ENCODE measurements at regions not wholly inside any gene's neighbourhood (a gene's known extent, or its start where the extent isn't known, plus 50 kb on each side); places are given as distances from the start of the nearest gene placed in this dataset.
"Not testable (repeated sequence)": the region's sequence is repeated elsewhere in the genome, so short reads cannot be mapped to it uniquely, and the experiment has no call there.

DNA sequence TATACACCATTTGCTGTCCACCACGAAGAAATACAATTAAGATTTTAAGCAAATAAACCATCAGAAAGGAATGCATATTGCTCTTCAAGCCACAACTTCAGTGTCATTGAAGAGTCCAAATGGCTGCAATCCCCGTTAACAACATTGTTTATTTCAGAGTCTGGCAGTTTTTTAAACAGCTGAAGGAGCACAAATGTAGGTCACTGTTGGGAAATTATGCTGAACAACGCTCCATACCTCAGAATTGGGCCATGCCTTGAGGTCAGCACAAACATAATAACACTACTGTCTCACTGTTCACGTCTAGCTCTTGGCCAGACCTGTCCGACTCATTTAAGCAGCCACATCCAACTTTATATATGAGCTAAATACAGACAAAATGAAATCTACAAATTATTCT is 453.9 kb upstream of the GHITM start:
- intact Hi-C loops (cut with DNase I) = no loop called here
- no peak for DNase-seq (ENCODE audit: low spot score)

DNA sequence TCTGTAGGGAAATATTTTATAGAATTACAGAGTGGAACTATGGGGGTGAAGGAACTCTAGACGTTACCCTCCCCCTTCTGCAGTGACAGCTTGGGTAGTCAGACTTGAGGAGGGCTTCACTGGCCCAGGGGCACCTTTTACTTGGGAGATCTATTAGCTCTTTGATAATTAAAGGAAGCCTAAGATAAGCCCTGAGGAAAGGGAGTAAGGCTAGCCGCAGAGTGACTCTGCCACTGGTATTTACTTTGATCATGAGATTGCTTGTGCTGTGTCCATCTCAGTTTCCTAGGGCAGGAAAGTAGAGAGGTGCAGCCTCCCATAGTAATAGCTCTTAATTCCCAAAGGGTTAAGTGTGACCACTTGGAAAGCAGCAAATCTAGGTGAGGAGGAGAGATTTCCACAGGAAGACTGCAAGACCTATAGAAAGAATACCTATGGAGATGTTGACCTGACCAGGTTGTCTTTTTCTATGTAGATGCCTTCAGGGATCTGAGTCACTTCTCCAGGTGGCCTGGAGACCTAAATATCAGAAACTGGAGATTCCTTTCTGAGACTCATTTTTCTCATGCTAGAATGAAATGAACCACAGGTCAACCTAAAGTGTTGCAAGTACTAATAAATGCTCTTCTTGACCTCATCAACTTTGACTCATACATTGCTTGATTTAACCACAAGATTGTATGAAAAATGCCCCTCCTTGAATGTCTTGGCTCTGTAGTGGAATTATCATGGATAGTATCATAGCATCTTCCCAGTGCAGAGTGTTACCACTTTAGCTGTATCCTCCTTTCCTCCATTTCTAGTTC is 447.3 kb upstream of the GHITM start:
- intact Hi-C loops (cut with DNase I) = no loop called here
- DNase-seq (ENCODE audit: low spot score) = no peak

DNA sequence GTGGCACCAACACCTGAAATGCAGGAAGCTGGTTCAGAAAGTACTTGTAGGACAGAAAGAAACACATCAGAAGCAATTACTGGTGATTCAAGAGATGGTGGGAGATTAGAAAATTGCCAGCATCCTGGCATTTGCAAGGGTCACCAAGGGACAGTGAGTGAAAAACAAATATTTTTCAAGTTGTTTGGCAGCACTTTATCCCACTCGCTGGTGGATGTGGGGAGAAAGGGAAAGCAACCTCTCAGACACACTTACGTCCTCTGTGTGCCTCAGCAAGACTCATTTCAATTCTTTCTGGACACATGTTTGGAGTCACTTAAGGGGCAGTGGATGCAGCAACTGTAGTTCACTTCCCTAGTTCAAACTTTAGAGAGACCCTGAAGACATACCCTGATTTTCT is 440.4 kb upstream of the GHITM start:
- DNase-seq (ENCODE audit: low spot score) = no peak
- intact Hi-C loops (cut with DNase I) = no loop called here

DNA sequence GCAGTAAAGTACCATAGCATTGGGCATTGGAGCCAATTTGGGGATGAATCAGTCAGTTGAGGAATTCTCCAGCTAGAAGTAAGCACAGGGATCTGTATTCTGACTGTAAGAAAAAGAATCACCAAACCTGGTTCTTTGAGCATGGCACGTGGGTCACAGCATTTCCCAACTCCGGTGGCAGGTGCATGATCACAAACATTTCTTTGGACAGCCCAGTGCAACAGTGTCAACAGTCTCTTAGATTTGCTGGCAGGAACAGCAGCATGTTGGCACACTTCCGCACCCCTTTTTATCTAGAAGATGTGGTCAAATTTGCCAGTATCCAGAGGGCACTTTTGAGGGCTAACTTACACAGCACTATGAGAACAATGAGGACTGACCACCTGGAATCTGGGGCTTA is 437.5 kb upstream of the GHITM start:
- intact Hi-C loops (cut with DNase I) = no loop called here
- DNase-seq (ENCODE audit: low spot score) = no peak

DNA sequence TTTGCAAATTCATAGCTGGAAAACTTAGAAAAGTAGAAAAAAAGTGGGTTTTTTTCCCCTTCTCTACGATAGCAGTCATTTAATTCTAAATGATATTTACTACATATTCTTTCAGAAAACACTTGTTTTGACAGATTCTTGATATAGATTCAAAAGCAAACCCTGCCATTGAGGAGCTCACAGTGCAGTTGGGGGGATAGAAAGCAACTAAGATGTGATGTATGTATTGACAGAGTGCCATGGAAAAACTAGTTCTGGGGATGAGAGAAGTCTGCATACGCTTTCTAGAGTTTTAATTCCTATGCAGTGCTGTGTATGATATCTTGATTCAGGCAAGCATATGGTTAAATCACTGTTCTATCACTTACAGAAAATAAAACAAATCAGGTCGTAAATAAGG is 436.6 kb upstream of the GHITM start:
- intact Hi-C loops (cut with DNase I) = no loop called here
- DNase-seq (ENCODE audit: low spot score) = no peak

DNA sequence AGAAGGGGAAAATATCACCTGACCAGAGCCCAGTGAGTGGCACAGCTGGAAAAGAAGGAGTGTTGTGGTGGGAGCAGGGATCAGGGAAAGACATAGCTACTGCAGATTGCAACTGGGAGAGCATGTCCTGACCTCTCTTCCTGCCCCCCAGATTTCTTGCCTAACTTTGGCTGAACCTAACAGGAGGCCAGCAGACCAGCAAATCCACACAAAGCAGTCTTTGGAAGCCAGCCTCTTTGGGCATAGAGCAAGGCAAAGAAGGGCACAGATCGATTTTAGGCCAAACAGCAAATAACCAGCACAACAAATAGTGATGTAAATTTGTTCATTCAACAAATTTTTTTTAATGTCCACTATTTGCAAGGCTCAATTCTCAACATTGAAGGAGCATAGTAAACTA is 433.2 kb upstream of the GHITM start:
- no peak for DNase-seq (ENCODE audit: low spot score)
- intact Hi-C loops (cut with DNase I) = no loop called here

DNA sequence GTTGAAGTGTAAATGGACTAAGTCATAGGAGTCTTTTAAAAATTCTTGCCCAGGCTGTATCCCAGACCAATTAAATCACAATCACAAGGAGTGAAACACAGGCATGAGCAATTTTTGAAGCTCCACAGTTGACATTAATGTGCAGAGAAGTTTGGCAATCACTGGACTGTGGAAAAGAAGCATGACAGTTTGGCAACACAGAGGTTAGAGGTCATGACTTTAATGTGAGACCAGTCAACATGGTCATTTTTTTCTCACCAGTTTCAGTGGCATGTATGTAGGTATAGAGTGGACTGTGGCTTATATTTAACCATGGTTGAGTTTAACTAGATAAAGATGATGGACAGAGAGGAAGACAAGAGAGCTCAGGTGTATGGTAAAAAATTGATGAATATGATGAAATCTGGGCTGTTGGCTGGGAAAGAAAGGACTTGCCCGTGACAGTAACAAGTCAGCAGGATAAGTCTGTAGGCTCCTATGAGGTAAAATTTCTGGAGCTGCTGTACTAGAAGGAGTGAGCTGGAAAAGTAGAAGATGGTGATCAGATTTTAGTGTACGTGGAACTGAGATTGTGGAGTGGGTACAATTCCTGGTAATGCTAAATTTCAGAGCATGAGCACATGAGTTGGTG is 432.2 kb upstream of the GHITM start:
- DNase-seq (ENCODE audit: low spot score) = no peak
- intact Hi-C loops (cut with DNase I) = no loop called here

DNA sequence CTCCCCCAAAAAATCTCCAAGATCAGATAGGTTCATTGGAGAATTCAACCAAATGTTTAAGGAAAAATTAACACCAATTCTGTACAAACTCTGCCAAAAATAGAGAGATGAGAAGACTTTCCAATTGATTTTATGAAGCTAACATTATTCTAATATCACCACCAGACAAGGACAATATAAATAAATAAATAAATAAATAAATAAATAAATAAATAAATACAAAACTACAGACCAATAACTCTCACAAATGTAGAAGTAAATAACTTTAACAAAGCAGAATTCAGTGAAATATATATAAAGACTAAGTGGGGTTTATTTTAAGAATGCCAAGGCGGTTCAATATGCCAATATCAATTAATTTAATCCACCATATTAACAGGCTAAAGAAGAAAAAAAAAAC is 425.9 kb upstream of the GHITM start:
- DNase-seq (ENCODE audit: low spot score) = no peak
- intact Hi-C loops (cut with DNase I) = no loop called here

DNA sequence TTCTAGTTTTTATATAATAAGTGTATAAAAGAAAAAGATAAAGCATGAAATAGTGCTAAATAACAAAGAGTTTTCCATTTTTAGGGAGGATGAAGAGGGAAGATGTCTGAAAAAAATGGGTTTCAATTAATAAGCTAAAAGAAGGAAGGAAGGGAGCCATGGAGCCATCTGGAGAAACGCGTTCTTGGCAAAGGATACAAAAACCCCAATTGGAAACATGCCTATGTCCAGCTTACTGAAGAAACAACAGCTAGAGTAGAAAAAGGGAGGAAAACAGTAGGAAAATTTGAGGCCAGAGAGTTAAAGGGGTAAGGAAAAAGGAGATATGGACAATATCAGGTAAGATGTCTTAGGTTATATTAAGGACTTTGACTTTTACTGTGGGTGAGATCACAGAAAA is 416.2 kb upstream of the GHITM start:
- DNase-seq (ENCODE audit: low spot score) = no peak
- intact Hi-C loops (cut with DNase I) = no loop called here

DNA sequence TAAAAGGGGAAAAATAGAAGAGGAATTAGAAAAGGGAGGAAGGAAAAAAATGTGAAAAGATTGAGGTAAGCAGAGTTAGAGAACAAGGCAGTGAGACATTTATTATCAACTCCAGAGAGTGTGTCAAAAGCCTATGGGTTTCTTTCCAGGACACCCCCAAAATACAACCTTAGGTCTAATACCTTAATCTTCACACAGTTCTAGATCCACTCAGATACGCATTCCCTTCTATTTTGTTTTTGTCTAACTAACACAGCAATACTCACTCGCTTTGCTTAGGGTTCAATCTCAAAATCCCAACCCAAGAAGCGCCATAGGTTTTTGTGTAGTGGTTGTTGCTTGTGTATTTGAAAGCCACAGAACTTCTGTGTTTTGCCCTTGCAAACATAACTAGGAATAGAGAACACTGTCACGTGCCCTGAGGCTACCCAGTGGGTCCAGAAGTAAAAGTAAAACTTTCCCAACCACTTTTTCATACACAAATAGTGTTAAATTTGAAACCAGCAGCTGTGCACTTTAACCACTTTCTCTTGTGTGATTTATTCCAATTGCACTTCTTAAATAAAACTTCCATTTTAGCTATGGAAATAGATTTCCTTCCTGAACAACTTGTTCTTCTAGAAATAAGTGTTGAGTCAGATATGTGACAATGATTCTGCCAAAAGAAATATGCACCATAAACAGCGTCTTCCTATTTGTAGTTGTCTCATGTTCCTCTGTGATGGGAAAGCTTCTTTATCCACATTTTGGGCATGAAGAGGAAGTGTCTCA is 414.7 kb upstream of the GHITM start:
- no peak for DNase-seq (ENCODE audit: low spot score)
- intact Hi-C loops (cut with DNase I) = no loop called here

DNA sequence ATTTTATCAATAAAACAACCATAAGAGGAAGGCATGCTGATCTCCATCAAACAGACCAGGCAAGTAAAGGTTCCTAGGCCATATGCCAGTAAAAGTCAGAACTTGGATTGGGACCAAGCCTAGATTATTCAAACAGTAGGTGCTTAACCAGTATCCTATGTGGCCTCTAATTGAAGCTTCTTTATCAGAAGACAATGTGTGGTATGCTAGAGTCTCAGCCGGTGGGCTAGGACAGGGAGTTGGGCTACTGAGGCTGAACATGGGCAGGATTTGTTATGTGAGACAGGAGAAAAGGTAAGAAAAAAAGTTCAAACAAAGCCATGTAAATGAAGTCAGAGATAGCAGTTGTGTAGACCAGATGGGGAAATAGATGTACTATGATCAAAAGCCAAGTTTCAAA is 413.7 kb upstream of the GHITM start:
- intact Hi-C loops (cut with DNase I) = no loop called here
- no peak for DNase-seq (ENCODE audit: low spot score)

DNA sequence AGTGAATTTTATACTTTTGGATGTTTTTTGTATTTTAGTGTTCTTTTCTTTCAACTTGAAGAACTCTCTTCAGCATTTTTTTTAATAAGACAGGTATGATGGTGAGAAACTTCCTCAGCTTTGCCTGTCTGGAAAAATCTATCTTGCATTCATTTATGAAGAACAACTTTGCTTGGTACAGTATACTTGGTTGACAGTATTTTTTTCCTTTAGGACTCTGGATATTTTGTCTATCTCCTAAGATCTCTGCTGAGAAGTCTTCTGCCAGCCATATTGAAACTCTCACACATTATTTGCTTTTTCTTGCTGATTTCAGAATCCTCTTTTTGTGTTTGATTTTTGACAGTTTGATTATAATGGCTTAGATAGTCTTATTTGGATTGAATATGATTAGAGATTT is 405.0 kb upstream of the GHITM start:
- intact Hi-C loops (cut with DNase I) = no loop called here
- DNase-seq (ENCODE audit: low spot score) = no peak

DNA sequence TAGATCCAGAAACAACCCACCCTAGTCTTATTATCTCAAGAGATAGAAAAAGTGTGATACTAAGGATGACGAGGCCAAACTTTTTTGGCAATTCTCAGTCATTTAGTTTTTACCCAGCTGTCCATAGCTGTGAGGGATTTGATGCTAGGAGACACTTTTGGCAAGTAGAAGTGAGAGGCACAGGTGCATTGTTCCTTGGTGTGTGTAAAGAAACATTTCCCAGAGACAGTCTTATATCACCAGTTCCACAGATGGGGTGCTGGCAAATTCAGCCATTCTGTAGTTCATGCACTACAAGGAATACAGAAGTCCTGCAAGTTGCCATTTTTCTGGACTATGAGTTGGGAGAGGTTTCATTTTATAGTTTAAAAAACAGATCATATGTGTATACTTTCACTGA is 403.3 kb upstream of the GHITM start:
- DNase-seq (ENCODE audit: low spot score) = no peak
- intact Hi-C loops (cut with DNase I) = no loop called here

DNA sequence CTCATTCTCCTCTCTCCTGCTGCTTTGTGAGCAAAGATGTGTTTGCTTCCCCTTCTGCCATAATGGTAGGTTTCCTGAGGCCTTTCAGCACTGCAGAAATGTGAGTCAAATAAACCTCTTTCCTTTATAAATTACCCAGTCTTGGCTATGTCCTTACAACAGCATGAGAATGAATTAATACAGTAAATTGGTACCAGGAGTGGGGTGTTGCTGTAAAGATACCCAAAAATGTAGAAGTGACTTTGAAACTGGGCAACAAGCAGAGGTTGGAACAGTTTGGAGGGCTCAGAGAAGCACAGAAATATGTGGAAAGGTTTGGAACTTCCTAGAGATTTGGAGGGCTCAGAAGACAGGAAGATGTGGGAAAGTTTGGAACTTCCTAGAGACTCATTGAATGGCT is 388.7 kb upstream of the GHITM start:
- no peak for DNase-seq (ENCODE audit: low spot score)
- intact Hi-C loops (cut with DNase I) = no loop called here

DNA sequence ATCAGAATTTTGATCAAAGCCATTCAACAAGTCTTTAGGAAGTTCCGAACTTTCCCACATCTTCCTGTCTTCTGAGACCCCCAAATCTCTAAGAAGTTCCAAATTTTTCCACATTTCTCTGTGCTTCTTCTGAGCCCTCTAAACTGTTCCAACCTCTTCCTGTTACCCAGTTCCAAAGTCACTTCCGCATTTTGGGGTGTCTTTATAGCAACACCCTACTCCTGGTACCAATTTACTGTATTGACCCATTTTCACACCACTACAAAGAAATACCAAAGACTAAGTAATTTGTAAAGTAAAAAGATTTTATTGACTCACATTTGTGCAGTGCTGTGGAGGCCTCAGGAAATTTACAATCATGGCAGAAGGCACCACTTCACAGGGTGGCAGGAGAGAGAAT is 385.8 kb upstream of the GHITM start:
- no peak for DNase-seq (ENCODE audit: low spot score)
- intact Hi-C loops (cut with DNase I) = no loop called here

DNA sequence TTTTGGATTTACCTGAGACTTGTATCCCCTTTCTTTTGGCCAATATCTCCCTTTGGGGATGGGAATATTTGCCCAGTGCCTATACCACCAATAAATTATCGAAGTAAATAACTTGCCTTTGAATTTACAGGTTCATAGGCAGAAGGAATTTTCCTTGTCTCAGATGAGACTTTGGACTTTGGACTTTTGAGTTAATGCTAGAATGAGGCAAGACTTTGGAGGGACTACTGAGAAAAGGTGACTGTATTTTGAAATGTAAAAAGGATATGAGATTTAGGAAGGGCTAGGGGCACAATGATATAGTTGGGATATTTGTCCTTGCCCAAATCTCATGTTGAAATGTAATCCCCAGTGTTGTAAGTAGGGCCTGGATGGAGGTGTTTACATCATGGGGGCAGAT is 384.5 kb upstream of the GHITM start:
- DNase-seq (ENCODE audit: low spot score) = no peak
- intact Hi-C loops (cut with DNase I) = no loop called here

DNA sequence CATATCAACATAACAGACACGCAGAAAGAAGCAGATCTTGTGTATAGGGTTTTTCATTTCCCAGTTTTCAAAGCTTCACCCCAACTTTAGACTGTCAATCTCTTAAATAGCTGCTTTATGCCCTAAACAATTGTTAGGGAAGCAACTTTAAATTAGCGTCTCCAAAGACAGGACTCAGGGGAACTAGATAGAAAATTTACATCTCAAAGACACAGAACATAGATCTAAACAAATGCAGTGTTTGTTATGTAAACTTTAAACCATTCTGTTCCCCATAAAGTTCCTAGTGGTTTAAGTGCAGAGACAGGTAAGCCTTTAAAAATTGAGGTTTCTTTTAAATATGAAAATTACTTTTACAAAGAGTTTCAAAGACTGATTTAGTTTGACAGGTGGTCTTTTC is 379.2 kb upstream of the GHITM start:
- intact Hi-C loops (cut with DNase I) = no loop called here
- no peak for DNase-seq (ENCODE audit: low spot score)

DNA sequence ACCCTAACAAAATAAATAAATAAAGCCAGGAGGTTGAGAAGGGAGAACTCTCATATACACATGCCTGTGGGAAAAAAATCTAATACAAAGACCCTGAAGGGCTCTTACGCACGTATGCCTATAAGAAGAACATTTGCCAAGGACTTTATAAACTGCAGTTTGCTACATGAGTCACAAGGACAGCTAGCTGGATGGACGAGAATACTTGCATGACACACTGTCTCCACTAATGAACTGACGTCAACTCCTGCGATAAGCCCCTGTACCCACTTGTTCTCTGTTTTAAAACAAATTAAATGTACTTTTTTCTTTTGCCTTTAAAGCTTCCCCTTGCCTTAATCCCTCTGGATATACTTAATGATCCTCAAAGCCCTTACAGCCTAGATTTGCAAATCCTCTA is 374.6 kb upstream of the GHITM start:
- intact Hi-C loops (cut with DNase I) = no loop called here
- DNase-seq (ENCODE audit: low spot score) = no peak

DNA sequence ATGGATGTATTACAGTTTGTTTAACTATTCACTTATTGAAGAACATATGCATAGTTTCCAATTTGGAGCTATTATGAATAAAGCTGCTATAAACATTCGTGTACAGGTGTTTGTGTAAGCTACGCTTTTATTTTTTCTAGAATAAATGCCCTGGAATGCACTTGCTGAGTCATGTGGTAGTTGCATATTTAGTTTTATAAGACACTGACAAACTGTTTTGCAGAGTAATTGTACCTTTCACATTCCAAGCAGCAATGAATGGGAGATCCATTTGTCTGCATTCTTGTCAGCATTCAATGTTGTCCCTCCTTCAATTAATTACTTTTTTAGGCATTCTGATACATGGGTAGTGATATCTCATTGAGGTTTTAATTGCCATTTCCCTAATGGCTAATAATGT is 373.6 kb upstream of the GHITM start:
- intact Hi-C loops (cut with DNase I) = no loop called here
- no peak for DNase-seq (ENCODE audit: low spot score)

DNA sequence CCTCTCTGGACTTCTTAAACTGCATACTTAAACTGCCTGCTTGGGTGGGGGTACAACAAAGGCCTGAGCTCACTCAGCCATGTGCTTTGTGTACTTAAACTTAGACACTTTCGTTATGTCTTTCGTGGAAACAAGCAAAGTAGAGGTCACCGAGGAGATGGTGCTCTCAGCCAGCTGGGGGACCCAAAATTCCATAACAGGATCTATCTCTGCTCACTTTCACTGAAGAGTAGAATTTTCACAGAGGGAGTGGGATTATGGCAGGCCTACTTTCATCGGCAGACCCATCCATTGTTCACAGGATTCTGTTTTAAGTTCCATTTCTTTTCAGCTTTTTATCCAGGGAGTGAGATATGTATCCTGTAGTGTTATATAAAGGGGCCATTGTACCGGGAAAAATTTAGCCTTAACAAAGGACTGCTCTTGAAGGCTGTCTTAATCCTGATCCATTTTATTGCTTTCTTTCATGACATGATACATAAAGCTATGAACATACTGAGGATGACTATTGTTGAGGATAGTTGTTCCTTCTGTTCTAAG is 370.0 kb upstream of the GHITM start:
- no peak for DNase-seq (ENCODE audit: low spot score)
- intact Hi-C loops (cut with DNase I) = no loop called here

DNA sequence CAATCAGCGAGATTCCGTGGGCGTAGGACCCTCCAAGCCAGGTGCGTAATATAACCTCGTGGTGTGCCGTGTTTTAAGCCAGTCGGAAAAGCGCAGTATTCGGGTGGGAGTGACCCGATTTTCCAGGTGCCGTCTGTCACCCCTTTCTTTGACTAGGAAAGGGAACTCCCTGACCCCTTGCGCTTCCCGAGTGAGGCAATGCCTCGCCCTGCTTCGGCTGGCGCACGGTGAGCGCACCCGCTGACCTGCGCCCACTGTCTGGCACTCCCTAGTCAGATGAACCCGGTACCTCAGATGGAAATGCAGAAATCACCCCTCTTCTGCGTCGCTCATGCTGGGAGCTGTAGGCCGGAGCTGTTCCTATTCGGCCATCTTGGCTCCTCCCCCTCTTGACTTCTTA is 352.6 kb upstream of the GHITM start:
- DNase-seq (ENCODE audit: low spot score); intact Hi-C loops (cut with DNase I): not testable (repeated sequence)
